OCI-LY1 (cell line): ENCODE measurements at regions not wholly inside any gene's neighbourhood (a gene's known extent, or its start where the extent isn't known, plus 50 kb on each side); places are given as distances from the start of the nearest gene placed in this dataset.

Experiments
- H2AFZ ChIP-seq: fragments of 200-600 bp; sonication (generic), shearing (Covaris generic); 2 replicates; pipeline ENCODE4 v1.6.0; 2014; ENCODE audit warnings: antibody characterized with exemption, mild to moderate bottlenecking, low read length
- H3F3A ChIP-seq: fragments of 200-600 bp; sonication (generic), shearing (Covaris generic); 2 replicates; pipeline ENCODE4 v1.6.0; 2014; ENCODE audit warnings: mild to moderate bottlenecking, antibody characterized with exemption, low read length, moderate library complexity; ENCODE audit not compliant: insufficient read depth
- H3K27ac ChIP-seq: fragments of 200-600 bp; sonication (generic); 2 replicates; pipeline ENCODE4 v1.5.1; 2014; ENCODE audit warnings: low read length, mixed run types, mild to moderate bottlenecking, low read depth; ENCODE audit not compliant: poor library complexity, severe bottlenecking
- H3K27me3 ChIP-seq: fragments of 200-600 bp; sonication (generic); 2 replicates; pipeline ENCODE4 v1.6.0; 2014; ENCODE audit warnings: antibody characterized with exemption, mild to moderate bottlenecking, low read length, moderate library complexity; ENCODE audit not compliant: insufficient read depth
- H3K36me3 ChIP-seq: fragments of 200-600 bp; sonication (generic); 2 replicates; pipeline ENCODE4 v1.6.1; 2014; ENCODE audit warnings: mild to moderate bottlenecking, antibody characterized with exemption, low read length, moderate library complexity, mixed read lengths; ENCODE audit not compliant: insufficient read depth
- H3K4me1 ChIP-seq: fragments of 200-600 bp; sonication (generic); 2 replicates; pipeline ENCODE4 v1.5.1; 2014; ENCODE audit warnings: mild to moderate bottlenecking, low read length, moderate library complexity; ENCODE audit not compliant: insufficient read depth, severe bottlenecking
- H3K4me2 ChIP-seq: fragments of 200-600 bp; sonication (generic), shearing (Covaris generic); 2 replicates; pipeline ENCODE4 v1.6.1; 2014; ENCODE audit warnings: low read length
- H3K4me3 ChIP-seq: fragments of 200-600 bp; sonication (generic); 2 replicates; pipeline ENCODE4 v1.5.1; 2014; ENCODE audit warnings: low read length, low read depth, mild to moderate bottlenecking, mixed read lengths; ENCODE audit not compliant: poor library complexity, severe bottlenecking
- H3K79me2 ChIP-seq: fragments of 200-600 bp; shearing (Covaris generic); 2 replicates; pipeline ENCODE4 v1.6.1; 2016; ENCODE audit warnings: mixed run types, low read length, mixed read lengths; ENCODE audit not compliant: insufficient read depth
- H3K9ac ChIP-seq: fragments of 200-600 bp; sonication (generic), shearing (Covaris generic); 2 replicates; pipeline ENCODE4 v1.6.1; 2014; ENCODE audit warnings: mild to moderate bottlenecking, low read length, mixed read lengths
- H3K9me2 ChIP-seq: fragments of 200-600 bp; sonication (generic), shearing (Covaris generic); 2 replicates; pipeline ENCODE4 v1.6.1; 2014; ENCODE audit warnings: low read depth, mild to moderate bottlenecking, low read length, mixed read lengths
- H3K9me3 ChIP-seq: fragments of 200-600 bp; shearing (Covaris generic); 2 replicates; pipeline ENCODE4 v1.6.1; 2014; ENCODE audit warnings: low read length, mixed read lengths
- H4K20me1 ChIP-seq: fragments of 200-600 bp; sonication (generic), shearing (Covaris generic); 2 replicates; pipeline ENCODE4 v1.6.0; 2016; ENCODE audit warnings: mild to moderate bottlenecking, low read length; ENCODE audit not compliant: insufficient read depth
- EZH2 ChIP-seq: fragments of 200-600 bp; sonication (generic), shearing (Covaris generic); IDR thresholded peaks from 2 replicates; pipeline ENCODE4 v1.8.0; 2017; ENCODE audit warnings: borderline replicate concordance, mixed run types, mild to moderate bottlenecking, antibody characterized with exemption, low read length, moderate library complexity, mixed read lengths
- TF ChIP-seq, protein P1 (sequence below): fragments of 200-600 bp; sonication (generic), shearing (Covaris generic); IDR thresholded peaks from 2 replicates; pipeline ENCODE4 v1.5.1; 2017; ENCODE audit warnings: mild to moderate bottlenecking, antibody characterized with exemption, low read length, moderate library complexity, mixed read lengths

DNA sequence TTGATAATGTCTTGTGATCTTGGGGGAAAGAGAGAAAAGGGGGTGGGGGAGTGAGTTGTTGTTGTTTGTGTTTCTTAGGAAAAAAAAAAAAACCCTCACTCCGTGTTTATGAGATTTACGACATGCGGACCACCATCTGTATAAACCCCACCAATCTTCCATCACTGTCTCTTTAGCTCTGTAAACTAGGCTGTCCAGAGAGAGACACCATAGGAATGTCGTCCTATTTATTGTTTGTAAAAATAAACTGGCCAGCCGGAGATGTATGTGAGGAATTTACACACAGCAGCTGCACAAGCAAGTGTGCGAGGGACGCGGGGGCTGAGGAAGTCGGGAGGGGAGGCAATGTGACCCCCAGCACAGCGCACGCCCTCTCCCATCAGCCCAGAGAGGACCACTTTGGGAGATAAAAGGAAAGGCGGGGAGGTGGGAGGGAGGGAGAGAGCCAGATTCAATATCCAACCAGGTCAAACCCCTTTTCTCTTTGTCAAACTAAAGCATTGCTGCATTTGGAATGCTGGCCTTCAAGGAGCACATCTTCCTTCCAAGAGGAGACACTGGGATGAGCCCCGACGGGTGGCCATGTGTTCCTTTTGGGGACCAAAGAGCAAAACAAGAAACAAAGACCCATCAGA lies 136.2 kb upstream of the SALL1 start:
- Histone ChIP-seq H3K9me2 (no peaks in the 10 kb centered on the region), H3K4me1 (no peaks in the 10 kb centered on the region), H4K20me1 (no peaks in the 10 kb centered on the region), H3K9ac (no peak overlapping the region), H3F3A (no peaks in the 10 kb centered on the region), H2AFZ (no peak overlapping the region), H3K4me3 (no peak overlapping the region), H3K27me3 (no peaks in the 10 kb centered on the region), H3K4me2 (no peak overlapping the region), H3K9me3 (no peaks in the 10 kb centered on the region), H3K27ac (no peak overlapping the region), H3K79me2 (no peaks in the 10 kb centered on the region), H3K36me3 (no peaks in the 10 kb centered on the region)
- TF ChIP-seq EZH2: no peak
- TF ChIP-seq, protein P1, sequence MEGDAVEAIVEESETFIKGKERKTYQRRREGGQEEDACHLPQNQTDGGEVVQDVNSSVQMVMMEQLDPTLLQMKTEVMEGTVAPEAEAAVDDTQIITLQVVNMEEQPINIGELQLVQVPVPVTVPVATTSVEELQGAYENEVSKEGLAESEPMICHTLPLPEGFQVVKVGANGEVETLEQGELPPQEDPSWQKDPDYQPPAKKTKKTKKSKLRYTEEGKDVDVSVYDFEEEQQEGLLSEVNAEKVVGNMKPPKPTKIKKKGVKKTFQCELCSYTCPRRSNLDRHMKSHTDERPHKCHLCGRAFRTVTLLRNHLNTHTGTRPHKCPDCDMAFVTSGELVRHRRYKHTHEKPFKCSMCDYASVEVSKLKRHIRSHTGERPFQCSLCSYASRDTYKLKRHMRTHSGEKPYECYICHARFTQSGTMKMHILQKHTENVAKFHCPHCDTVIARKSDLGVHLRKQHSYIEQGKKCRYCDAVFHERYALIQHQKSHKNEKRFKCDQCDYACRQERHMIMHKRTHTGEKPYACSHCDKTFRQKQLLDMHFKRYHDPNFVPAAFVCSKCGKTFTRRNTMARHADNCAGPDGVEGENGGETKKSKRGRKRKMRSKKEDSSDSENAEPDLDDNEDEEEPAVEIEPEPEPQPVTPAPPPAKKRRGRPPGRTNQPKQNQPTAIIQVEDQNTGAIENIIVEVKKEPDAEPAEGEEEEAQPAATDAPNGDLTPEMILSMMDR: no peak

DNA sequence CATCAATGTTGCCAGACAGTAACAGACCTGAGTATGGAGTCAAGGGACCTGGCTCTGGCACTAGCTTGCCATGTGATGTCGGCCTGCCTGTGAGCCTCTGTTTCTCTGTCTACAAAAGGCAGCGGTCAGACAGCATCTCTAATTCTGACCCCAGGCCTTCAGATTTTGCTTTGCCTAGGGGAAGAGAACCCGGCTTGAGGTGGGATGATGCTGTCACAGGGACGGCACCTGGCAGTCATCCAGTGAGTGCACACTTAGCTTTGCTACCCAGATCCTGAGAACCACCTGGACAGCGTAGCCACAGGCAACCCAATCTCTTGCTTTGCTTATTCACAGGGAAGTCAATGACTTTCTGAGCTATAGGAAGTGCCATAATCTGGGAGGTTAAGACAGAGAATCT lies 135.2 kb upstream of the SALL1 start:
- H3K4me2 ChIP-seq: no peak overlapping the region
- H3K27ac ChIP-seq: no peak overlapping the region
- no peaks in the 10 kb centered on the region for H3K79me2 ChIP-seq
- no peak overlapping the region for H2AFZ ChIP-seq
- no peak overlapping the region for H3K9ac ChIP-seq
- no peaks in the 10 kb centered on the region for H4K20me1 ChIP-seq
- H3K4me3 ChIP-seq: no peak overlapping the region
- no peak for TF ChIP-seq EZH2
- TF ChIP-seq, protein P1: no peak
- H3K9me2 ChIP-seq: no peaks in the 10 kb centered on the region
- no peaks in the 10 kb centered on the region for H3K9me3 ChIP-seq
- no peaks in the 10 kb centered on the region for H3K27me3 ChIP-seq
- H3K4me1 ChIP-seq: no peaks in the 10 kb centered on the region
- H3F3A ChIP-seq: no peaks in the 10 kb centered on the region
- no peaks in the 10 kb centered on the region for H3K36me3 ChIP-seq

DNA sequence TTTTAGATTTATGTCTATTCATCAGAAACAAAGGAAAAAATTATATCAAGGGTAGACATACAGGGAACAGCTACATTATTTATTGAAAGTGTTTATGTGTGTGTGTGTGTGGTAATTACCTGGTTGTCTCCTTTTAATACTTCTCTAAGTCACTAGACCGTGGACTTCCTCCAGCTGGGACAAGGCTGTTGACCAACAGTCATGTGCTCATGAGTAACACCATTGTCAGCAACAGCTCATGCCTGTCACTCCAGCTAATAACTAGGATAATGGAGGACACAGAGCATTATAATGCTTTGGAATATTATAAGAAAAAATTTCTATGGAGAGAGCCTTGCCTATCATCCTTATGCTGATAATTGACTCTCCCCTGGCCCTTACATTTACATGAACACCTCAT lies 125.3 kb upstream of the SALL1 start:
- Histone ChIP-seq H4K20me1 (no peaks in the 10 kb centered on the region), H3F3A (no peaks in the 10 kb centered on the region), H3K36me3 (no peaks in the 10 kb centered on the region), H3K27me3 (no peaks in the 10 kb centered on the region), H3K27ac (no peak overlapping the region), H2AFZ (no peak overlapping the region), H3K79me2 (no peaks in the 10 kb centered on the region), H3K4me3 (no peak overlapping the region), H3K4me1 (no peaks in the 10 kb centered on the region), H3K4me2 (no peak overlapping the region), H3K9ac (no peak overlapping the region), H3K9me3 (no peaks in the 10 kb centered on the region), H3K9me2 (no peaks in the 10 kb centered on the region)
- TF ChIP-seq EZH2: no peak
- TF ChIP-seq, protein P1: no peak
